HUDEP-2 (cell line): ENCODE measurements at regions not wholly inside any gene's neighbourhood (a gene's known extent, or its start where the extent isn't known, plus 50 kb on each side); places are given as distances from the start of the nearest gene placed in this dataset.

Source experiments
- DNase-seq, 76 experiments: peaks; one replicate each; lab custom pipeline; 2025; ENCODE audit not compliant: unreplicated experiment in 76 of 76; lab: John Stamatoyannopoulos, UW

GRCh38 chr5:44440186-44440585 lies 51.0 kb upstream of the FGF10 start:
- no peak for DNase-seq
